ENCODE measurements at regions not wholly inside any gene's neighbourhood (a gene's known extent, or its start where the extent isn't known, plus 50 kb on each side); places are given as distances from the start of the nearest gene placed in this dataset.

DNA sequence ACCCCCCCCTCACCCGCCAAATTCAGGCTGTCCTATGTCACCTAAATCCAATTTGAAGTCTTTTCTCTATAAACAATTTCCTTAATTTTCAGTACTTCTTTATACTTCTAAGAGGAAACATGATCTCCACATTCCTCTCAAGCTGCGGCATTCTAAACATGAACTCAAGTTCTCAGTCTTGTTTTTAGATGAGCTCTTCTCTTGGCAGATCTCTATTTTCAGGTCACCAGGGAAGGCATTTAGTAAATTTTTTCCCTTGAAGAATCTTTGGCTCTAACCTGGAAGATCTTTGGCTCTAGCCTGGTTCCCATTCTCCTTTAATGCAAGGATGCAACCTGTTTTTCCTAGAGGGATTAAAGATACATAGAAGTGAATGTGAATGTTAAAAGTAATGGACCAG, 193.4 kb downstream of the ATG4C start:
- H3K4me1 ChIP-seq = no peaks in the 10 kb centered on the region
- no peaks in the 10 kb centered on the region for H3K9me3 ChIP-seq
- no peak overlapping the region for H3K4me3 ChIP-seq
- TF ChIP-seq, protein P1, sequence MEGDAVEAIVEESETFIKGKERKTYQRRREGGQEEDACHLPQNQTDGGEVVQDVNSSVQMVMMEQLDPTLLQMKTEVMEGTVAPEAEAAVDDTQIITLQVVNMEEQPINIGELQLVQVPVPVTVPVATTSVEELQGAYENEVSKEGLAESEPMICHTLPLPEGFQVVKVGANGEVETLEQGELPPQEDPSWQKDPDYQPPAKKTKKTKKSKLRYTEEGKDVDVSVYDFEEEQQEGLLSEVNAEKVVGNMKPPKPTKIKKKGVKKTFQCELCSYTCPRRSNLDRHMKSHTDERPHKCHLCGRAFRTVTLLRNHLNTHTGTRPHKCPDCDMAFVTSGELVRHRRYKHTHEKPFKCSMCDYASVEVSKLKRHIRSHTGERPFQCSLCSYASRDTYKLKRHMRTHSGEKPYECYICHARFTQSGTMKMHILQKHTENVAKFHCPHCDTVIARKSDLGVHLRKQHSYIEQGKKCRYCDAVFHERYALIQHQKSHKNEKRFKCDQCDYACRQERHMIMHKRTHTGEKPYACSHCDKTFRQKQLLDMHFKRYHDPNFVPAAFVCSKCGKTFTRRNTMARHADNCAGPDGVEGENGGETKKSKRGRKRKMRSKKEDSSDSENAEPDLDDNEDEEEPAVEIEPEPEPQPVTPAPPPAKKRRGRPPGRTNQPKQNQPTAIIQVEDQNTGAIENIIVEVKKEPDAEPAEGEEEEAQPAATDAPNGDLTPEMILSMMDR (IDR thresholded peaks at IDR 0.05) = no peak
- TF ChIP-seq POLR2A (IDR thresholded peaks at IDR 0.05) = no peak
- no peak overlapping the region for H3K27ac ChIP-seq
- ATAC-seq (no peak), DNase-seq (no peak)
- WGBS, 2 donors = 85 to 87% methylated on average over 2 of the region's 2 CpGs
- no peaks in the 10 kb centered on the region for H3K36me3 ChIP-seq (replicated peaks in 1 of 2; ENCODE audit: insufficient read depth in 1 of 2, low read depth in 2 of 2)
- intact Hi-C loops (cut with DNase I) = no loop called here
- H3K27me3 ChIP-seq = no peaks in the 10 kb centered on the region

DNA sequence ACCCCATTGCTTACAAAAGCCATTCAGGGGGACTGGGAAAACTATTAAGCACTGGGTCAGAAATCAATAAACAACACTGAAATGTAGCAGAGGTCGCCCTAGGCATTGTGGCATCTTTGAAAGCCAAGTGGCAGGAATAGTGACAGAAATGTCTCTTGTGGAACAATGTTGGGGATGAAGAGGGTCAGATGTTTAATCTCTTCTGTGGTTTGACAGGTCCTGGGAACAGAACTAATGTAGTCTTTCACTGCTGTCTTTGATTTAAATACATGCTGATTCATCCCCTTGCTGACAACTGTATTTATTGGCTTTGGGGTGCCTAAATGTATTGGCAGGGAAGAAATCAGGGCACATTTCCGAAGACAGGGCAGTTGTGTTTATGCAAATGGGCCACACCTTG, 194.8 kb downstream of the ATG4C start:
- no peak for ATAC-seq

DNA sequence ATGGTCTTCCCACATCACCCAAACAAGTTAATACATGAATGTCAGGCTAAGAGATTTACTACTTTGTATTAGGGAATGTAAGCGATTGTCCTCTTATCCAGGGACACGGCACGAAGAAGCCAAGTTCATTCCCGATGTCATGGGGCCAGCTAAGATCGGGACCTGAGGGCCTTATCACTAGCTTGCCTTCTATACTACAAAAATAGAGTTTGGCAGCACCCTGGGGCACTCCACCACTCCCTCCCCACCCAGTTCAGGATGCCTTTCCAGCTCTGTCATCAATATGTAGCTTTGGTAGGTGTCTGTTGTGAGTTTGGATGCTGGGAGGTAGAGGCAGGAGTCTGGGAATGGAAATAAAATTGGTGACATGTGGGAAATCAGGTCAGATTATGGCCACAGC, 197.5 kb downstream of the ATG4C start:
- no peaks in the 10 kb centered on the region for H3K27me3 ChIP-seq
- no peaks in the 10 kb centered on the region for H3K4me1 ChIP-seq
- H3K9me3 ChIP-seq = no peaks in the 10 kb centered on the region
- no peak for TF ChIP-seq POLR2A (IDR thresholded peaks at IDR 0.05)
- TF ChIP-seq, protein P1 (IDR thresholded peaks at IDR 0.05) = no peak
- H3K4me3 ChIP-seq = no peak overlapping the region
- H3K36me3 ChIP-seq (replicated peaks in 1 of 2; ENCODE audit: insufficient read depth in 1 of 2, low read depth in 2 of 2) = no peaks in the 10 kb centered on the region
- DNase-seq (no peak), ATAC-seq (no peak)
- H3K27ac ChIP-seq = no peak overlapping the region
- WGBS, 2 donors = 94 to 100% methylated on average over 5 of the region's 5 CpGs
- intact Hi-C loops (cut with DNase I) = no loop called here

More for the DNA sequence above, 194.8 kb downstream of the ATG4C start:
- Histone ChIP-seq H3K9me3 (no peaks in the 10 kb centered on the region), H3K27ac (no peak overlapping the region), H3K36me3 (replicated peaks in 1 of 2; ENCODE audit: insufficient read depth in 1 of 2, low read depth in 2 of 2) (no peaks in the 10 kb centered on the region), H3K27me3 (no peaks in the 10 kb centered on the region), H3K4me1 (no peaks in the 10 kb centered on the region), H3K4me3 (no peak overlapping the region)
- WGBS, 2 donors = 63 to 70% methylated on average over 2 of the region's 2 CpGs
- no peak for DNase-seq
- no peak for TF ChIP-seq POLR2A (IDR thresholded peaks at IDR 0.05)
- TF ChIP-seq, protein P1 (IDR thresholded peaks at IDR 0.05) = no peak
- intact Hi-C loops (cut with DNase I) = no loop called here

DNA sequence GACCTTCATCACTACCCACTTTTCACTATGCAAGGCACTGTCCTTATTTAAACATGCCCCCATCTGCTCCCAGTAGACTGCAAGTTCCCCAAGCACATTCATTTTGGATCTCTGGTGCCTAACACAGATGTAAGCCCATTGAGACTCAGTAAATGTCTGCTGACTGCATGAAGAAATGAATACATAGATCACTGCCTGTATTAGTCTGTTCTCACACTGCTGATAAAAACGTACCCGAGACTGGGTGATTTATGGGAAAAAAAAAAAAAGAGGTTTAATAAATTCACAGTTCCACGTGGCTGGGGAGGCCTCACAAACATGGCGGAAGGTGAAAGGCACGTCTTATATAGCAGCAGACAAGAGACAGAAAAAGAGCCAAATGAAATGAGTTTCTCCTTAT, 204.9 kb downstream of the ATG4C start:
- Histone ChIP-seq H3K36me3 (replicated peaks in 1 of 2; ENCODE audit: insufficient read depth in 1 of 2, low read depth in 2 of 2) (no peaks in the 10 kb centered on the region), H3K4me3 (no peak overlapping the region), H3K9me3 (no peaks in the 10 kb centered on the region), H3K4me1 (no peaks in the 10 kb centered on the region), H3K27me3 (no peaks in the 10 kb centered on the region), H3K27ac (no peak overlapping the region)
- ATAC-seq (no peak), DNase-seq (no peak)
- 50 to 53% methylated on average over 5 of the region's 5 CpGs for WGBS, 2 donors
- intact Hi-C loops (cut with DNase I) = no loop called here
- TF ChIP-seq, protein P1 (IDR thresholded peaks at IDR 0.05) = no peak
- TF ChIP-seq POLR2A (IDR thresholded peaks at IDR 0.05) = no peak

DNA sequence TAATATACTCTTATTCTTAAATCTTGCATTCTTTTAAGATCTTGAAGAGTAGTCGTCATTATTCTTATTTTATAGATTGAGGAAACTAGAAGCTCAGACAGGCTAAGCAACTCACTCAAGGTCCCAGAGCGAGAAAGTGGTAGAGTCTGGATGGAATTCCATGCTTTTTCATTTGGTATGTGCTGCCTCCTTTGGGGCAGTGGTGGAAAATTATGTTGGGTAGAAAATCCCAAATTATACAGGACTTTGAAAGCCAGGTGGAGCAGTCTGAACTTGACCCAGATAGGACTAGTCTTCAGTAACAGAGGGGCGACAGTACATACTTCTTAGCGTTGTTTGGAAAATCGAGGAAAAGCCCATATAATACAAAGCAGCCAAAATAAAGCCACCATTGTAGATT, 205.6 kb downstream of the ATG4C start:
- ATAC-seq (no peak), DNase-seq (no peak)
- Histone ChIP-seq H3K4me3 (no peak overlapping the region), H3K36me3 (replicated peaks in 1 of 2; ENCODE audit: insufficient read depth in 1 of 2, low read depth in 2 of 2) (no peaks in the 10 kb centered on the region), H3K9me3 (no peaks in the 10 kb centered on the region), H3K27me3 (no peaks in the 10 kb centered on the region), H3K27ac (no peak overlapping the region), H3K4me1 (no peaks in the 10 kb centered on the region)
- TF ChIP-seq POLR2A (IDR thresholded peaks at IDR 0.05) = no peak
- TF ChIP-seq, protein P1 (IDR thresholded peaks at IDR 0.05) = peak in 3 of 7 experiments; percentile 4 to 30 (median 20)
- intact Hi-C loops (cut with DNase I) = no loop called here
- WGBS, 2 donors = 59 to 71% methylated on average over 5 of the region's 5 CpGs

All from body of pancreas (tissue), 4 donors.